Ishikawa (cell line): ENCODE measurements at regions not wholly inside any gene's neighbourhood (a gene's known extent, or its start where the extent isn't known, plus 50 kb on each side); places are given as distances from the start of the nearest gene placed in this dataset.

Experiments used
- CEBPB ChIP-seq: IDR thresholded peaks from 2 replicates; pipeline ENCODE4 v1.6.1; 2012
- CREB1 ChIP-seq: IDR thresholded peaks from 2 replicates; pipeline ENCODE4 v1.6.1; 2012; ENCODE audit warnings: low read depth
- EGR1 ChIP-seq: IDR thresholded peaks from 2 replicates; pipeline ENCODE4 v1.6.1; 2012
- EP300 ChIP-seq: IDR thresholded peaks from 2 replicates; pipeline ENCODE4 v1.6.1; 2012; ENCODE audit warnings: borderline replicate concordance
- FOXM1 ChIP-seq: IDR thresholded peaks from 2 replicates; pipeline ENCODE4 v1.6.1; 2012; ENCODE audit warnings: low read depth, borderline replicate concordance
- NFIC ChIP-seq: IDR thresholded peaks from 2 replicates; pipeline ENCODE4 v1.6.1; 2012
- RAD21 ChIP-seq: IDR thresholded peaks from 2 replicates; pipeline ENCODE4 v1.6.1; 2012; ENCODE audit warnings: low read depth
- TAF1 ChIP-seq: IDR thresholded peaks from 2 replicates; pipeline ENCODE4 v1.6.1; 2012; ENCODE audit warnings: low read depth, mild to moderate bottlenecking
- TCF12 ChIP-seq: IDR thresholded peaks from 2 replicates; pipeline ENCODE4 v1.6.1; 2012; ENCODE audit warnings: low read depth
- TEAD4 ChIP-seq: IDR thresholded peaks from 2 replicates; pipeline ENCODE4 v1.6.1; 2012
- YY1 ChIP-seq: IDR thresholded peaks from 2 replicates; pipeline ENCODE4 v1.6.1; 2012; ENCODE audit warnings: low read depth
- ZBTB7A ChIP-seq: IDR thresholded peaks from 2 replicates; pipeline ENCODE4 v1.6.1; 2012; ENCODE audit warnings: low read depth
- TF ChIP-seq, protein P1 (sequence below): IDR thresholded peaks from 2 replicates; pipeline ENCODE4 v1.6.1; 2012; ENCODE audit warnings: low read depth, mild to moderate bottlenecking
- TF ChIP-seq, protein P2 (sequence below): IDR thresholded peaks from 2 replicates; pipeline ENCODE4 v1.6.1; 2012
- TF ChIP-seq, protein P3 (sequence below): IDR thresholded peaks from 2 replicates; pipeline ENCODE4 v1.6.1; 2012

DNA sequence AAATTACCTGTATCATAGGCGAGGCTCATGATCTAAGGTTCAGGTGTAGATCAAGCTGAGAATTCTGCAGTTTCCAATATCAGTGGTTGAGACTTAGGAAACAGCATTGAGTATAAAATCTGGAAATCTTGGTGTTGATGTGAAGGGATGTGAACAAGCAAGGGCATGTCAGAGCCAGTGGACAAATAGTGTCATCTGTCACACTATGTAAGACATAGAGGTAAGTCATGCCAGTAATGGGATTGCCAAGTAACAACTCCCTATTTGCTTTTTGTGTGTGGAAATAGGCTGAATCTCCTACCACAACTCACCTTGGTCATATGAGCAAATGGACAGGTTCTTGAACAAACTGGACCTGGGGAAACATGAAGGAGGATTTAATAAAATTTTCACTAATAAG lies 334.5 kb upstream of the EMCN start:
- TF ChIP-seq, protein P1, sequence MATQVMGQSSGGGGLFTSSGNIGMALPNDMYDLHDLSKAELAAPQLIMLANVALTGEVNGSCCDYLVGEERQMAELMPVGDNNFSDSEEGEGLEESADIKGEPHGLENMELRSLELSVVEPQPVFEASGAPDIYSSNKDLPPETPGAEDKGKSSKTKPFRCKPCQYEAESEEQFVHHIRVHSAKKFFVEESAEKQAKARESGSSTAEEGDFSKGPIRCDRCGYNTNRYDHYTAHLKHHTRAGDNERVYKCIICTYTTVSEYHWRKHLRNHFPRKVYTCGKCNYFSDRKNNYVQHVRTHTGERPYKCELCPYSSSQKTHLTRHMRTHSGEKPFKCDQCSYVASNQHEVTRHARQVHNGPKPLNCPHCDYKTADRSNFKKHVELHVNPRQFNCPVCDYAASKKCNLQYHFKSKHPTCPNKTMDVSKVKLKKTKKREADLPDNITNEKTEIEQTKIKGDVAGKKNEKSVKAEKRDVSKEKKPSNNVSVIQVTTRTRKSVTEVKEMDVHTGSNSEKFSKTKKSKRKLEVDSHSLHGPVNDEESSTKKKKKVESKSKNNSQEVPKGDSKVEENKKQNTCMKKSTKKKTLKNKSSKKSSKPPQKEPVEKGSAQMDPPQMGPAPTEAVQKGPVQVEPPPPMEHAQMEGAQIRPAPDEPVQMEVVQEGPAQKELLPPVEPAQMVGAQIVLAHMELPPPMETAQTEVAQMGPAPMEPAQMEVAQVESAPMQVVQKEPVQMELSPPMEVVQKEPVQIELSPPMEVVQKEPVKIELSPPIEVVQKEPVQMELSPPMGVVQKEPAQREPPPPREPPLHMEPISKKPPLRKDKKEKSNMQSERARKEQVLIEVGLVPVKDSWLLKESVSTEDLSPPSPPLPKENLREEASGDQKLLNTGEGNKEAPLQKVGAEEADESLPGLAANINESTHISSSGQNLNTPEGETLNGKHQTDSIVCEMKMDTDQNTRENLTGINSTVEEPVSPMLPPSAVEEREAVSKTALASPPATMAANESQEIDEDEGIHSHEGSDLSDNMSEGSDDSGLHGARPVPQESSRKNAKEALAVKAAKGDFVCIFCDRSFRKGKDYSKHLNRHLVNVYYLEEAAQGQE = no peak
- TF ChIP-seq TEAD4 = no peak
- TF ChIP-seq EP300 = no peak
- TF ChIP-seq, protein P2, sequence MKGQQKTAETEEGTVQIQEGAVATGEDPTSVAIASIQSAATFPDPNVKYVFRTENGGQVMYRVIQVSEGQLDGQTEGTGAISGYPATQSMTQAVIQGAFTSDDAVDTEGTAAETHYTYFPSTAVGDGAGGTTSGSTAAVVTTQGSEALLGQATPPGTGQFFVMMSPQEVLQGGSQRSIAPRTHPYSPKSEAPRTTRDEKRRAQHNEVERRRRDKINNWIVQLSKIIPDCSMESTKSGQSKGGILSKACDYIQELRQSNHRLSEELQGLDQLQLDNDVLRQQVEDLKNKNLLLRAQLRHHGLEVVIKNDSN = no peak
- TF ChIP-seq NFIC = no peak
- no peak for TF ChIP-seq FOXM1
- TF ChIP-seq, protein P3, sequence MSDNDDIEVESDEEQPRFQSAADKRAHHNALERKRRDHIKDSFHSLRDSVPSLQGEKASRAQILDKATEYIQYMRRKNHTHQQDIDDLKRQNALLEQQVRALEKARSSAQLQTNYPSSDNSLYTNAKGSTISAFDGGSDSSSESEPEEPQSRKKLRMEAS = no peak
- TF ChIP-seq TCF12 = no peak

DNA sequence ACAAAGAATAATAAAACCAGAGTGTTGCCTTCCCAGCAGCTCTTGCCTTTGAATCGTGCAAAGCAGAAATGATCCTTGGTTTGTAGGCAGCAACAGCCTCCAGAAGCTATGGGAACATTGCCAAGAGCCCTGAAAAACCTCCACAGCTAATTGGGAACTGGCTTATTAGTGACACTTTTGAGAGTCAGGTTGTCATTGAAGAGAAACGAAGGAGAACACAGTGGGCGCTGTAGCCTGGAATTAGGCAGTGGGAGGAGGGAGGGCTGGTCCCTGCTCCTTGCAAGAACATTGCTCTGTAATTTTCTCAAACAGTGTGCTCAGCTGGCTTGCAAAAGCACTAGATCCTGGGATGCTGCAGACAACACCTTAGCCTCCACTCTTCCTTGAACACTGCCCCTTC lies 331.5 kb upstream of the EMCN start:
- TF ChIP-seq ZBTB7A (no peak), TEAD4 (no peak)

DNA sequence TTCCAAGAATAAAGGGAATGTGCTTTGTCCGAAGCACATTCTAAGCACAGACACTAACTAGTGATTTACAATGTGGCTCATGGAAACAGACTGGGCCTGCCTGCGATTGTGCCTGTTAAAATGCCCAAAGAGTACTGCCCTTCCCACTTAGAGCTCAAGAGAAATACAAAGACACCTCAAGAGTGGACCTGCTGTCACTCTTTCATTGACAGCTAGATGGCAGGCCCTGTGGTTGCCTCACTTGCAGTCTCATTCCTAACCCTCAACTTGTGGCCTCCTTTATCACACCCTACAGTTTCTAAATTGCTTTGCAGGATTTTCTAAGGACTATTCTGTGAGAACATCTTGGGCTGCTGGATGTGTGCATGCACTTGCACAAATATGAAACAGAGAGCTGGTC lies 331.0 kb upstream of the EMCN start:
- TF ChIP-seq CREB1 (no peak), TAF1 (no peak), CEBPB (no peak), RAD21 (no peak; the same call in 1 of the 2 replicates), EP300 (no peak)
- TF ChIP-seq, protein P3 = no peak

DNA sequence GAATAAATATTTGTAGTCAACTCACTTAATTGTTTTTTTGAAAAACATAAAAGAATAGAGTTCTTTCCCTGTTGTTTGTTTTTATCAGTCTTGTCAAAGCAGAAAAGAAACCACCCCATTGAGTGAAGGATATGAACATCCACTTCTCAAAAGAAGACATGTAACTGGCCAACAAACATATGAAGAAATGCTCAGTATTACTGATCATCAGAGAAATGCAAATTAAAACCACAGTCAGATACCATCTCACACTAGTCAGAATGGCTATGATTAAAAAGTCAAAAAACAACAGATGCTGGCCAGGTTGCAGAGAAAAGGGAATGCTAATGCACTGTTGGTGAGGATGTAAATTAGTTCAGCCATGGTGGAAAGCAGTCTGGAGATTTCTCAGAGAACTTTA lies 326.1 kb upstream of the EMCN start:
- TF ChIP-seq TEAD4 (no peak), NFIC (no peak), CEBPB (no peak), FOXM1 (no peak), ZBTB7A (no peak), CREB1 (no peak), RAD21 (no peak)
- TF ChIP-seq, protein P2 = no peak
- TF ChIP-seq, protein P3 = no peak

DNA sequence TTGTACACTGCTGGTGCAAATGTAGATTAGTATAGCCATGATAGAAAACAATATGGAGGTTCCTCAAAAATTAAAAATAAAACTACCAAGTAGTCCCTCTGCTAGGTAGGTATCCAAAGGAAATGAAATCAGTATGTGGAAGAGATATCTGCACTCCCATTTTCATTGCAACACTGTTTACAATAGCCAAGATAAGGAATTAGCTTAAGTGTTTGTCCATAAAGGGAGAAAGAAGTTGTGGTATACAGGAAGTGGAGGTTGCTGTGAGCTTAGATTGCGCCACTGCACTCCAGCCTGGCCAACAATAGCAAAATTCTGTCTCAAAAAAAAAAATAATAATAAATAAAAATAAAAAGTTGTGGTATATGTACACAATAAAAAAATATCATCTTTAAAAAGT lies 325.0 kb upstream of the EMCN start:
- TF ChIP-seq YY1 = no peak
- TF ChIP-seq, protein P1 = no peak

DNA sequence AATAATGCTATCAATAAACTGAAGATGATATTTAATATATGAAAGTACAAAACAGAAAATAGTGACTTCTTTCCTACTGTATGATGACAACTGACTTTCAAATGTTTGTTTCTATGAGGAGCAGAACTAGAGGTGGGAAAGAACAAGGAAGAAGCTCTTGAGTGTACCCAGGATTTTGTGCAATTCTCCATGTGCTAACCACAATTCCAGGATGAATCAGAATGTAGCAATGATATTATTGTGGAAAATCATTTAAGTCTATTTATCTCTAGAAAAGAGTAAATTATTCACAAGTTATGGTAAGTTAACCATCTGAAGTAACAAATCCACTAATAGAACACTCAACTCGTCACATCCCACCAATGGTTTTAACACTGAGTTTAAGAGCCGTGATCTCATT lies 324.1 kb upstream of the EMCN start:
- TF ChIP-seq FOXM1 = no peak
- TF ChIP-seq, protein P2 = no peak
- TF ChIP-seq CEBPB = no peak
- TF ChIP-seq RAD21 = no peak
- TF ChIP-seq NFIC = no peak
- no peak for TF ChIP-seq TCF12

DNA sequence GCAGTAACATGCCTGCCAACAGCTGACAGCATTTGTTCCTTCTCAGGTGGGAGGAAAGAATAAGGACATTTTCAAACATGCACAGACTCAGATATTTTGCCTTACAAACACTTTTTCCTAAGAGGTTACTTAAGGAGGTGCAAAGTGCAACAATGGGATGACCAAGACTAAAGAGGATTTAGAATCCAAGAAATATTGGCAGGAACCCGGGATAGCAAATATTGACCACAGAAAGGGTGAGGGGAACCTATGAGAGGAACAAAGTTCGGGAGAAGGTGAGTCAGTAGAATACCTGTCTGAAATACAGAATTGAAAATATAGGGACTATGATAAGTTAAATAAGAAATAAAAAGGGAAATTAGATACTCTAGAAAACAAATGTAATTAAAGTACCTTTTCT lies 321.9 kb upstream of the EMCN start:
- TF ChIP-seq CEBPB (no peak), TAF1 (no peak), TEAD4 (no peak), TCF12 (no peak), EGR1 (no peak), FOXM1 (no peak), RAD21 (no peak), EP300 (no peak)
- TF ChIP-seq, protein P2 = no peak
